ENCODE measurements at regions not wholly inside any gene's neighbourhood (a gene's known extent, or its start where the extent isn't known, plus 50 kb on each side); places are given as distances from the start of the nearest gene placed in this dataset.
A peak's percentile ranks its signal among the peaks of the same experiment; 100 is the strongest.

- no peak for DNase-seq (ENCODE audit: low spot score)
Observed at GRCh38 chr15:66615846-66616245, 50.0 kb upstream of the LCTL start.

GRCh38 chr15:66617137-66618090 lies 51.6 kb upstream of the LCTL start:
- no peak for DNase-seq (ENCODE audit: low spot score)

GRCh38 chr15:66619152-66619903 lies 53.5 kb upstream of the LCTL start:
- DNase-seq (ENCODE audit: low spot score) = peak; percentile 87

GRCh38 chr15:66620341-66620740 lies 54.5 kb upstream of the LCTL start:
- DNase-seq (ENCODE audit: low spot score) = no peak

GRCh38 chr15:66620744-66621344 lies 55.0 kb upstream of the LCTL start:
- no peak for DNase-seq (ENCODE audit: low spot score)

- DNase-seq (ENCODE audit: low spot score) = peak; percentile 66
Observed at GRCh38 chr15:66621491-66622467, 56.0 kb upstream of the LCTL start.

- no peak for DNase-seq (ENCODE audit: low spot score)
Observed at GRCh38 chr15:66622591-66623022, 56.8 kb upstream of the LCTL start.

- DNase-seq (ENCODE audit: low spot score) = no peak
Observed at GRCh38 chr15:66623801-66624453, 58.1 kb upstream of the LCTL start.

- DNase-seq (ENCODE audit: low spot score) = no peak
Observed at GRCh38 chr15:66625531-66625930, 59.7 kb upstream of the LCTL start.

GRCh38 chr15:66625974-66626373 lies 60.2 kb upstream of the LCTL start:
- no peak for DNase-seq (ENCODE audit: low spot score)

GRCh38 chr15:66628976-66629723 lies 63.4 kb upstream of the LCTL start:
- no peak for DNase-seq (ENCODE audit: low spot score)

GRCh38 chr15:66629817-66630576 lies 64.2 kb upstream of the LCTL start:
- no peak for DNase-seq (ENCODE audit: low spot score)

GRCh38 chr15:66630801-66631351 lies 65.1 kb upstream of the LCTL start:
- DNase-seq (ENCODE audit: low spot score) = no peak

- DNase-seq (ENCODE audit: low spot score) = no peak
Observed at GRCh38 chr15:66631616-66632263, 65.9 kb upstream of the LCTL start.

GRCh38 chr15:66633041-66633937 lies 67.5 kb upstream of the LCTL start:
- DNase-seq (ENCODE audit: low spot score) = no peak

GRCh38 chr15:66633938-66634250 lies 68.1 kb upstream of the LCTL start:
- DNase-seq (ENCODE audit: low spot score) = no peak

GRCh38 chr15:66634540-66634939 lies 67.5 kb upstream of the SMAD6 start:
- DNase-seq (ENCODE audit: low spot score) = no peak

- DNase-seq (ENCODE audit: low spot score) = no peak
Observed at GRCh38 chr15:66635006-66635405, 67.0 kb upstream of the SMAD6 start.
